MM.1S (cell line): ENCODE measurements at regions not wholly inside any gene's neighbourhood (a gene's known extent, or its start where the extent isn't known, plus 50 kb on each side); places are given as distances from the start of the nearest gene placed in this dataset.

Source experiments
- DNase-seq: peaks from one replicate; pipeline ENCODE4 v3.0.0-alpha.2; 2015
- H2AFZ ChIP-seq: fragments of 300-600 bp; sonication (generic); 2 replicates; pipeline ENCODE4 v1.6.0; 2016; ENCODE audit warnings: antibody characterized with exemption, low read length
- H3F3A ChIP-seq: fragments of 300-600 bp; sonication (generic); 2 replicates; pipeline ENCODE4 v1.6.1; 2016; ENCODE audit warnings: mild to moderate bottlenecking, antibody characterized with exemption, low read length, moderate library complexity, mixed read lengths; ENCODE audit not compliant: insufficient read depth
- H3K27ac ChIP-seq: fragments of 300-600 bp; sonication (generic); 2 replicates; pipeline ENCODE4 v1.5.1; 2016; ENCODE audit warnings: mild to moderate bottlenecking, low read length
- H3K27me3 ChIP-seq: fragments of 300-600 bp; sonication (generic); replicated peaks from 2 replicates; pipeline ENCODE4 v1.6.0; 2016; ENCODE audit warnings: low read length; ENCODE audit not compliant: insufficient read depth
- H3K36me3 ChIP-seq: fragments of 300-600 bp; sonication (generic); replicated peaks from 2 replicates; pipeline ENCODE4 v1.6.1; 2016; ENCODE audit warnings: mild to moderate bottlenecking, low read length, mixed read lengths; ENCODE audit not compliant: insufficient read depth
- H3K4me1 ChIP-seq: fragments of 300-600 bp; sonication (generic); 2 replicates; pipeline ENCODE4 v1.6.1; 2016; ENCODE audit warnings: low read length, mixed read lengths
- H3K4me2 ChIP-seq: fragments of 300-600 bp; sonication (generic); 2 replicates; pipeline ENCODE4 v1.6.0; 2016; ENCODE audit warnings: low read depth, low read length
- H3K4me3 ChIP-seq: fragments of 300-600 bp; sonication (generic); 2 replicates; pipeline ENCODE4 v1.5.1; 2016; ENCODE audit warnings: low read length, mixed read lengths
- H3K79me2 ChIP-seq: fragments of 300-600 bp; sonication (generic); 2 replicates; pipeline ENCODE4 v1.6.1; 2016; ENCODE audit warnings: mixed run types, low read length, mixed read lengths
- H3K9ac ChIP-seq: fragments of 300-600 bp; sonication (generic); 2 replicates; pipeline ENCODE4 v1.6.1; 2016; ENCODE audit warnings: low read length, mixed read lengths
- H3K9me2 ChIP-seq: fragments of 300-600 bp; sonication (generic); replicated peaks from 2 replicates; pipeline ENCODE4 v1.6.1; 2016; ENCODE audit warnings: mild to moderate bottlenecking, low read length, mixed read lengths; ENCODE audit not compliant: insufficient read depth
- H3K9me3 ChIP-seq: fragments of 300-600 bp; sonication (generic); replicated peaks from 2 replicates; pipeline ENCODE4 v1.6.1; 2016; ENCODE audit warnings: mild to moderate bottlenecking, low read length, mixed read lengths; ENCODE audit not compliant: insufficient read depth
- H4K20me1 ChIP-seq: fragments of 300-600 bp; sonication (generic); 2 replicates; pipeline ENCODE4 v1.6.1; 2016; ENCODE audit warnings: mild to moderate bottlenecking, low read length, moderate library complexity, mixed read lengths; ENCODE audit not compliant: insufficient read depth
- EZH2 ChIP-seq: fragments of 300-600 bp; sonication (generic); optimal IDR thresholded peaks from 2 replicates; pipeline ENCODE3; 2017; ENCODE audit warnings: low read depth, mild to moderate bottlenecking, antibody characterized with exemption, low read length, mixed read lengths
- EZH2phosphoT487 ChIP-seq: fragments of 300-600 bp; sonication (generic); IDR thresholded peaks from 2 replicates; pipeline ENCODE4 v1.6.1; 2018; ENCODE audit warnings: antibody characterized with exemption, low read length
- TF ChIP-seq, protein P1 (sequence below): fragments of 300-600 bp; sonication (generic); IDR thresholded peaks from 2 replicates; pipeline ENCODE4 v1.5.1; 2016; ENCODE audit warnings: antibody characterized with exemption, low read length, mixed read lengths

DNA sequence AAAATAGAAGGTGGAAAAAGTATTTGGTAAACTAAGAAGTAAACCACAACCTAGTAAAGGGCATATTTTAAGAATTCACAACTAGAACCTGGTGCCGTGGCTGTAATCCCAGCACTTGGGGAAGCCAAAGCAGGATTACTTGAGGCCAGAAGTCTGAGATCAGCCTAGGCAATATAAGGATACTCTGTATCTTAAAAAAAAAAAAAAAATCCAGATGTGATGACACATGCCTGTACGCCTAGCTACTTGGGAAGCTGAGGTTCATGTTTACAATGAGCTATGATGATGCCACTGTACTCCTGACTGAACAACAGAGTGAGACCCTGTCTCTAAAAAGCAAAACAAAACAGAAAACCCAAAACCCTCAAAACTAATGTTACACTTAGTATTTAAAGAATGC, 156.5 kb upstream of the XIST start:
- Histone ChIP-seq H3K4me2 (no peak overlapping the region), H4K20me1 (no peaks in the 10 kb centered on the region), H3K27ac (no peak overlapping the region), H3K9ac (no peak overlapping the region), H2AFZ (no peak overlapping the region), H3K9me2 (no peaks in the 10 kb centered on the region), H3K27me3 (no peaks in the 10 kb centered on the region), H3K79me2 (no peaks in the 10 kb centered on the region), H3K4me3 (no peak overlapping the region), H3K4me1 (no peaks in the 10 kb centered on the region), H3F3A (no peaks in the 10 kb centered on the region), H3K9me3 (no peaks in the 10 kb centered on the region), H3K36me3 (no peaks in the 10 kb centered on the region)
- TF ChIP-seq EZH2phosphoT487, result no peak
- no peak for TF ChIP-seq EZH2
- TF ChIP-seq, protein P1, sequence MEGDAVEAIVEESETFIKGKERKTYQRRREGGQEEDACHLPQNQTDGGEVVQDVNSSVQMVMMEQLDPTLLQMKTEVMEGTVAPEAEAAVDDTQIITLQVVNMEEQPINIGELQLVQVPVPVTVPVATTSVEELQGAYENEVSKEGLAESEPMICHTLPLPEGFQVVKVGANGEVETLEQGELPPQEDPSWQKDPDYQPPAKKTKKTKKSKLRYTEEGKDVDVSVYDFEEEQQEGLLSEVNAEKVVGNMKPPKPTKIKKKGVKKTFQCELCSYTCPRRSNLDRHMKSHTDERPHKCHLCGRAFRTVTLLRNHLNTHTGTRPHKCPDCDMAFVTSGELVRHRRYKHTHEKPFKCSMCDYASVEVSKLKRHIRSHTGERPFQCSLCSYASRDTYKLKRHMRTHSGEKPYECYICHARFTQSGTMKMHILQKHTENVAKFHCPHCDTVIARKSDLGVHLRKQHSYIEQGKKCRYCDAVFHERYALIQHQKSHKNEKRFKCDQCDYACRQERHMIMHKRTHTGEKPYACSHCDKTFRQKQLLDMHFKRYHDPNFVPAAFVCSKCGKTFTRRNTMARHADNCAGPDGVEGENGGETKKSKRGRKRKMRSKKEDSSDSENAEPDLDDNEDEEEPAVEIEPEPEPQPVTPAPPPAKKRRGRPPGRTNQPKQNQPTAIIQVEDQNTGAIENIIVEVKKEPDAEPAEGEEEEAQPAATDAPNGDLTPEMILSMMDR, result no peak
- no peak for DNase-seq

DNA sequence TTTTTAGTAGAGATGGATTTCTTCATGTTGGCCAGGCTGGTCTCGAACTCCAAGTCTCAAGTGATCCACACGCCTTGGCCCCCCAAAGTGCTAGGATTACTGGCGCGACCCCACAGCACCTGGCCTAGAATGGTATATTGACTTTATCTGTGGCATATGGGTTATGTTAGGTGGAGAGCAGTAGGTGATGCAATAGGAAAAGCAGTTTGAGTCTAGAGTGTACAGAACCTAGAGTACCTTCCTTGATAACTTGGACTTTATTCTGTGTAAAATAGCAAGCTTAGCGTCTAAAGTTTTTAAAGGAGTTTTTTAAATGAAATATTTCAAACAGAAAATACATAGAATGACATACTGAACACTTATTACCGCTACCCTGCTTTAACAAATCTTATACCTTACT, 139.5 kb upstream of the XIST start:
- H3F3A ChIP-seq, result no peaks in the 10 kb centered on the region
- H3K4me2 ChIP-seq, result no peak overlapping the region
- TF ChIP-seq EZH2, result no peak
- TF ChIP-seq, protein P1, result no peak
- TF ChIP-seq EZH2phosphoT487, result no peak
- H3K4me3 ChIP-seq, result no peak overlapping the region
- H3K79me2 ChIP-seq, result 0 out of 2 replicates have a peak, but pooled peaks cover 4% of the 10 kb centered on the region
- H3K9me2 ChIP-seq, result no peaks in the 10 kb centered on the region
- no peak for DNase-seq
- no peaks in the 10 kb centered on the region for H3K9me3 ChIP-seq
- no peaks in the 10 kb centered on the region for H3K4me1 ChIP-seq
- no peak overlapping the region for H3K9ac ChIP-seq
- no peaks in the 10 kb centered on the region for H4K20me1 ChIP-seq
- no peaks in the 10 kb centered on the region for H3K36me3 ChIP-seq
- H3K27me3 ChIP-seq, result no peaks in the 10 kb centered on the region
- no peak overlapping the region for H2AFZ ChIP-seq
- no peak overlapping the region for H3K27ac ChIP-seq

DNA sequence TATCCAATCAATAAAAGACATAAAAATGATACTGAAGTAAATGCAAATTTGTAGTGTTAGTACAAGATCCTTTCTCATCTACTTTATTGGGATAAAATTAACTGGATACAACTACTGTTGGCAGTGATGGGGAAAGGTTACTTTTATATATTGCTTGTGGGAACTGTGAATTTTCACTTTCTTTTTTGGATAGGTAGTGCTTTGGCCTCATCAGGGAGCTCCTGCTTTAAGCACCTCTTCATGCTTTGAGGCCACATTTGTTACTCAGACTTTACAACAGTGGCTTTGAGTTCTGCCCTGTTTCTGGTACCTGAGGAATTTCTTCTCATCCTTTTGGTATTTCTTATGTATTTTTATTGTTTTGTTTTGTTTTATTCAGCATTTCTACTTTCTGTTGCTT, 134.7 kb upstream of the XIST start:
- no peaks in the 10 kb centered on the region for H4K20me1 ChIP-seq
- H3K9me3 ChIP-seq, result no peaks in the 10 kb centered on the region
- H3K9ac ChIP-seq, result no peak overlapping the region
- 0 out of 2 replicates have a peak, but pooled peaks cover 4% of the 10 kb centered on the region for H3K79me2 ChIP-seq
- no peaks in the 10 kb centered on the region for H3K9me2 ChIP-seq
- no peak overlapping the region for H3K4me2 ChIP-seq
- no peaks in the 10 kb centered on the region for H3K4me1 ChIP-seq
- DNase-seq, result no peak
- H2AFZ ChIP-seq, result no peak overlapping the region
- no peaks in the 10 kb centered on the region for H3K27me3 ChIP-seq
- H3K36me3 ChIP-seq, result no peaks in the 10 kb centered on the region
- no peaks in the 10 kb centered on the region; the same call in 1 of the 2 replicates for H3F3A ChIP-seq
- no peak overlapping the region for H3K4me3 ChIP-seq
- no peak overlapping the region for H3K27ac ChIP-seq
- no peak for TF ChIP-seq EZH2phosphoT487
- TF ChIP-seq, protein P1, result no peak
- TF ChIP-seq EZH2, result no peak
